ENCODE measurements at regions not wholly inside any gene's neighbourhood (a gene's known extent, or its start where the extent isn't known, plus 50 kb on each side); places are given as distances from the start of the nearest gene placed in this dataset.
A peak's percentile ranks its signal among the peaks of the same experiment; 100 is the strongest.

DNA sequence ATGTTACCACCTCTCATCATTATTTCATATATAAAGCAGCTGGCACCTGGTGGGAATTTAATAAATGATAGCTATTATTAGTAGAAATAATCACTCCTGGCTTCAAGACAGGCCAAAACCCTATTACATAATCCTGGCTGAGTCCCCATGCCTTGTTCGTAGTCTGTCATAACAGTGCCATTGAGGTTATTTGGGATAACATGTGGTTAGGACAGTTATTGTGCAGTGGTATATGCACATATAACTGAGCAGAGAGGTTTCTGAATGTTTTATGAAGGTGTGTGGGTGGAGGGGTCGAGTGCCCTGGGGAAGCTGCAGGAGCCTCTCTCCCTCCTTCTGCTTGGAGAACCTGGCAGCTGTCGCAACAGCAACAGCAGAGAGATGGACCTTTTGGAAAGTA is 162.4 kb upstream of the NABP1 start:
- no peak for DNase-seq

GRCh38 chr2:191516260-191516659 is 161.7 kb upstream of the NABP1 start:
- no peak for DNase-seq

- no peak for DNase-seq
These were observed 156.2 kb upstream of the NABP1 start for GRCh38 chr2:191521608-191522208.

GRCh38 chr2:191522478-191523120 is 155.3 kb upstream of the NABP1 start:
- DNase-seq, result no peak

DNA sequence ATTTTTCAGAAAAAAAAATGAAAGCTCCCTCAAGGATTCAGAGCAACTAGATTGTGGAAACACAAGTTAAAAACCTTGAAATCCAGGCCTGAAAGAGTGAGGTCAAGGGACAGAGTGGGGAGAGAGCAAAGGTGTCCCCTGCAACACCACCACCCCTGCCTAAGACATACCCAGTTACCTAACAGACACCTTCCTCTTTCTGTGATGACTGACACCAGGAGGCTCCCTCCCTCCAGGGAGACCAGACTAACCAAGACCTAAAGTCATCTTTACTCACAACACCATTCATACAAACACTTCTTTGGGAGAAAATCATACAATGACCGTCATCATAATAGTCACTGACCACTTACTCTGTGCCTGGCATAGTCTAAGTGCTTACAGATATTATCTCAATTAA is 151.8 kb upstream of the NABP1 start:
- no peak for DNase-seq

DNA sequence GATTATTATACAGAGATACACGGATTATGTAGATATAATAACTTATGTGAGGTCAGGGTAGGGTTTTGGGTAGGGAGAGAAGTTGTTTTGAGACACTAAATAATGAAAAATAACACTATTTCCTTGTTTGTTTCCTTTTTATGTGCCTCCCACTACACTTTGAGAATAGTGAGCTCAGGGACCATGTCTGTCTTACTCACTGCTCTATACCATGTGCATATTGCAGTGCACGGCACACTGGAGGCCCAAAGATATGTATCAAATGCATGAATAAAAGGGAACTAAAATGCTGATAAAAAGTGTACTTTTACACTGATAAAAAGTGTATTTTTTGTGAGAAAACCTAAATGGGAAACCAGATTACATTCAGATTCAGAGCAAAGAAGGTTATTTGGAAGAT is 151.4 kb upstream of the NABP1 start:
- no peak for DNase-seq

DNA sequence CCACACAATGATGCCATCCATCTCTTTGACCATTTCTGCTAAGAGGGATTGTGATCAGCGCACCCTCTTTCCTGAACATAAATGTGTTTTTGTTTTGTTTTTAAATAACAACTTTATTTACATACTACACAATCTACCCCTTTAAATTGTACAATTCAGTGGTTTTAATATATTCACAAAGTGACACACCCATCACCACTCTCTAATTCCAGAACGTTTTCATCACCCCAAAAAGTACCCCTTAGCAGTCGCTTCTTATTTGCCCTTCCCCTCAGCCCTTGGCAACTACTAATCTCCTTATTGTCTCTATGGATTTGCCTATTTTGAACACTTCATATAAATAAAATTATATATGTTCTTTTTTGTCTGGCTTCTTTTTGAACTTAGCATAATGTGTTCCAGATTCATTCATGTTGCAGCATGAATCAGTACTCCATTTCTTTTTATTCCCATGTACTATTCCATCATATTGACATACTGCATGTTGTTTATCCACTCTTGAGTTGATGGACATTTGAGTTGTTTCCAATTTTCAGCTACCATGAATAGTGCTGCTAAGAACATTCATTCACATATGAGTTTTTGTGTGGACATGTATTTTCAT is 150.9 kb upstream of the NABP1 start:
- DNase-seq, result no peak

GRCh38 chr2:191530618-191531017 is 147.3 kb upstream of the NABP1 start:
- DNase-seq, result no peak

GRCh38 chr2:191533693-191534180 is 144.2 kb upstream of the NABP1 start:
- DNase-seq, result no peak

DNA sequence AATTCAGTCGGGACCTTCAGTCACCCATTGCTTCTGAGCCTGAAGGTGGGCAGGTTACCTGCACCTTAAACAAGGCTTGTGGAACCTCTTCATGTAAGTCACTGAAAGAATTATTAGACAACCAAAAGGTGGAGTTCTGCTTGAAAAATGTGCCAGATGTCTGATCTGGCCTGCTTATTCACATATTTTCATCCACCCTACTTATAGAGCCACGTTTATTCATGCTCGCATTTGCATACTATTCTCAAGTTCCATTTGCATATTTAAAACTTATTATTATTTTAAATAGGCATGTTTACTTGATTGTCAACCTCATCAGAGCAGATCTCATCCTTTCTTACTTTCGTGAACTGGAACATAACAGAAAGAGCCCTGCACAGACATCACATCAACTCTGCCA is 140.0 kb upstream of the NABP1 start:
- no peak for DNase-seq

GRCh38 chr2:191538334-191538903 is 139.5 kb upstream of the NABP1 start:
- DNase-seq, result no peak

DNA sequence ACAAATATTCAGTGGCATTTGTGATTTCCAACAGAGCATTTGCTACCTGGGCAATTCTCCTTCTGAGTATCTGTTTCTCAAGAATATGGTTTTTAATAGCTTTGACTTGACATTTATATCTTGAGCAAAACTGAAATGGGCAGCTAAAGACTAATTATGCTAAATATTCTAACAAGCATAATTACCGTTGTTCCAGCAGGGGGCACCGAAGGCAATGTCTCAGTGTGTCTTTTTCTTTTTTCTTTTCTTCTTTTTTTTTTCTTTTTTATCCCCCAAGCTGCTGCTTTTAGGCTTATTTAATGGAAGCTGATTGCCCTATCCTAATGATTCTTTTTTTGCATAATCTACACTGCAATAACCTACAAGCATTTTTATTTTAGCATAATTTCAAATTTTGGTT is 138.9 kb upstream of the NABP1 start:
- peak; percentile 9 for DNase-seq

GRCh38 chr2:191540681-191541080 is 137.3 kb upstream of the NABP1 start:
- no peak for DNase-seq

DNA sequence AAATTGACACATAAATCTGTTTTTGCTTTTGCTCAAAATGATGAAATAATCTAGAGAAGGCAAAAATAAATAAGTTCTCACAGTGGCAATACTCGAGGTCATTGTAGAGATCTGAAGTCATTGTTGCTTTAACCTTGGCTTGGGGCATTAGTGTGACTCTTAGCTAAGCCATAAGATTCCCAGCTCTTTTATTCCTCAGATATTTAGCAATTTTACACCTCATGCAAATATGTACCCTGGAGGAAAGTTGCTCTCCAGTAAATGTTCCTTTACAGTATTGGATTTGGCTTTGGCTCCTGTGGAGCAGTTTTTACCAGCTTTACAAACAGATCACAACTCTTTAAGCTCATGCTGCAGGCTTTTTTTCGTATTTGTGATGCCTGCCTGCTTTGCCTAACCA is 134.2 kb upstream of the NABP1 start:
- no peak for DNase-seq

DNA sequence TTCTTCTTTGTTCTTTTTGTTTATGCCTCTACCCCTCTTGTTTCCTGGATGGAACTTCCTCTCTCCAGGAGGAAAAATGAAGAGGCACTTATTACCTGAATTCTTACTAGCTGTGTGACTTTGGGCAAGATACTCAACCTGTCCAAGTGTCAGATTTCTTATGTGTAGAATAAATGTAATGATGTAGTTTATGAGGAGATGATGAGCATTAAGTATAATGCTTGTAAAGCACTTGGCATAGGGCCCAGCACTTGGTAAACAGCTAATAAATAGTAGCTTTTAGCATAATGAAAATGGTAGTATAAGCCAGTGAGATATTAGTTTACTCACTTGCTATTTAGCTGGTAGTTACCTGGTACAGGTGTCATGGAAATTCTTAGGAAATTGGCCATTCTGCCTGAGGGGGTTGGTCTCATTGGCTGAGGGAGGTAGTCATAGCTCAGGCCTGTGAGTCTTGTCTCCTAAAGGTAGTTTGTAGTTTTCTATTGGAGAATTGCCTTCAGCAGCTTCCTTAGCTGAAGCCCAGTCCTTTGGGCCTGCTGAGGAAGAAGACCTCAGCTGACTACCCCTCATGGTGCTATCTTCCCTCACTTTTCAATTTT is 133.4 kb upstream of the NABP1 start:
- DNase-seq, result no peak

DNA sequence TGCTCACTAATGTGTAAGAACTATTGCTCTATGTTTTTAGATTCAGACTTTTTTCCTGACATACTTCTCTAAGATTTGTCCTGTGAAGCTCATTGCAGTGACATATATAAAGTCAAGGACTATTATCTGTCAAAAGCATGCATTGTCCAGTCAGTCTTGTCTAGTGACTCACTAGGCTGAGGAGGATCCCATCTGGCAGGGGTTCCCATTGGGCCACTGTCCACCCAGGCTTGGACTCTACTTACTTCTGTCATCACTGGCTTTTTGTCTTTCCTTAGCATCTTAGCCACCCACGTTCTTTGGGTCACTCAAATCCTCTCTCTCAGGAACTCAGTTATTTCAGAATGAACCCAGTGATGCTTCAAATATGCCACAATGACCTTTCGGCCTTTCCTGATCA is 132.6 kb upstream of the NABP1 start:
- no peak for DNase-seq

DNA sequence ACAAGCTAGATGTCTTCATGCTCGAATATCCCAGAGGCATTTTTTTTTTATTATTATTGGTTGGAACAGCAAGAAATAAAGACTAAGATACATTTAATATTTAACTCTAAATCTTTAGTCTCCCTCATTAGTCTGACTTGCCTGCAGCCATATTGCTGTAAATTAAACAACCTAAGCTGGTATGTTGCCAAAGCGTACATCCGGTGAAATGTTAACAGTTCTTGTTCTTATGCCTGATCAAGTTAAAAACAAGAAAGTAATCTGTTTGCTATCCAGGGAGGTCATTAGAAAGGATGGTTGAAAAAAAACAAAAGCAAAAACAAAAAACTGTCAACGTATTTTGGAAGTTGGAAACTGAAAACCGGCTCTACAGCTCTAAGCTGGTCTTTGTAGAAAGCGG is 125.9 kb upstream of the NABP1 start:
- no peak for DNase-seq

DNA sequence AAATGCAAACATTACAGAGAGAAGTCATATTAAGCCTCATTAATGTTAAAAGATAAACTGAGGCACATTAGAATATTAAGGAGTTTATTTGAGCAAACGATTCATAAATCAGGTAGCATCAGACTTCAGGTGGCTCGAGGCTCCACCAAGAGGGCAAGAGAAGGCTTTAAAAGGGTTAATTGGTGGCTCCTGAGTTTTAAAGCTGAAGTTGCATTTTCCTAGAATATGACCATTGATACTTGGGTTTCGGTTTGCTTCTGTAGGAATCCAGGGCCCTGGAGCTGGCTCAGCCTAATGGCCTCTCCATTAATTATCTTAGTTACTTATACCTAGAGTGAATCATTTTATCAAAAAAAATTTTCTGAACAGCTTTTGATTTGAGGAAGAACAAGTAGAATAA is 123.7 kb upstream of the NABP1 start:
- DNase-seq, result no peak

DNA sequence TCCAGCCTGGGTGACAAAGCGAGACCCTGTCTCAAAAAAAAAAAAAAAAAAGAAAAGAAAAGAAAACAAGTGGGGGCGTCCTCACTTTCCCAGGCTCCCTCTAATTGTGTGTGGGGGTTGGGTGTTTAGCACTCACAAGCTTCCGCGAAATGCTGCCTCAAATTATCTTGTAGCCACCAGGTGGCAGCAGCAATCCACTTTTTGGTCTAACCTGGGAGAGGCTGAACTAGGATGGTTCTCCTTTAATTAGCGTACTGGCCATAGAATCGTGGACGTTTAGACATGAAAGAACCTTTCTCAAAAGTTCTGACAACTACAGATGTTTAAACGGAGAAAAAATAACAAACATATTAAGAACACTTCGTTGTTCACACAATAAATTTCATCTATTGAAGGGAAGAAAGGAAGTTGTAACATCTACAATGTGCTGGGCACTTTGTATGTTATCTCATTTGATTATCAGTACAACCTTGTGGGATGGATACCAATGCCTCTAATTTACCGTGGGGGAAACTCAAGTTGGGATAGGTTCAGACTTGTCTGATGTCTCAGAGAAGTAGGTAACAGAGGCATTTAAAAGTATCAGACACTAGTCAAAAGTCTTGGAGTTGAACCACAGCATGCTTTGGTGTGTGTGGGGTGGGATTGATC is 122.7 kb upstream of the NABP1 start:
- DNase-seq, result peak; percentile 79

- no peak for DNase-seq
These were observed 121.5 kb upstream of the NABP1 start for GRCh38 chr2:191556463-191556862.

DNA sequence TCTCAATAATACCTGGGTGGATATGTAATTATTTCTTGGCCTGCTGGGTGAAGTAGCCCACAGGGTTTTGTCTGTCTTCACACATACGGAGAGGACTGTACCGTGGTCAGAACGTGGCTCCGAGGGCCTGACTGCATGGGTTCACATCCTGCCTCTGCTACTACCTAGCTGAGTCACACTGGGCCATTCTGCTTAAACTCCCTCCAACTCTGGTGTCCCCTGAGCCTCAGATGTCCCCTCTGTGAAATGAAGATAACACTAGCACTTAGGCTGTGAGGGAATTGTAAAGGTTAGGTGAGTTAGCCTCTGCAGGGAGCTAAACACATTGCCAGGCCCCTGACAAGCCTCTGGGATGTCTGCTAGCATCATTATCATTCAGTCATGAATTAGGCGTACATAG is 120.1 kb upstream of the NABP1 start:
- no peak for DNase-seq

DNA sequence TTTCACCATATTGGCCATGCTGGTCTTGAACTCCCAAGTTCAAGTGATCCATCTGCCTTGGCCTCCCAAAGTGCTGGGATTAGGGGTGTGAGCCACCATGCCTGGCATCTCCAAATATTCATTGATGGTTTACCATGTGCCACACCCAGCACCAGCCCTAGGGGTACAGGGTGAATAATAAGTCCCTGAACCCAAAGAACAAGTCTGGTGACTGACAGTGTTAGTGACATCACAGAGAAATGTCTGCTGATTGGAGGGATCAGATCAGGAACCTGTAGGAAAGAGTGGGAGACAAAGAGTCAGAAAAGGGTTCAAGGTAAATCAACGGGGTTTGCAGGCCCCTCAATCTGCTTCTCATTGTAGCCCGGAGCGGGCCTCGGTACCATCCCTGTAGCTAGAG is 118.4 kb upstream of the NABP1 start:
- DNase-seq, result no peak

- no peak for DNase-seq
These were observed 117.4 kb upstream of the NABP1 start for GRCh38 chr2:191560411-191560980.

All from stimulated activated CD4-positive, alpha-beta T cell treated with anti-CD3 and anti-CD28 coated beads, Interleukin-1b, Interleukin-23, amount 100 ng/mL, for 48 hours (primary cell).